ENCODE measurements at regions not wholly inside any gene's neighbourhood (a gene's known extent, or its start where the extent isn't known, plus 50 kb on each side); places are given as distances from the start of the nearest gene placed in this dataset.

- no peak for DNase-seq (ENCODE audit: extremely low read depth, low read depth)
Observed at GRCh38 chr1:59219916-59220315, 77.0 kb upstream of the FGGY start.

- DNase-seq (ENCODE audit: extremely low read depth, low read depth) = no peak
Observed at GRCh38 chr1:59220356-59220755, 76.5 kb upstream of the FGGY start.

GRCh38 chr1:59223198-59223597 is 73.7 kb upstream of the FGGY start:
- DNase-seq (ENCODE audit: extremely low read depth, low read depth) = no peak

GRCh38 chr1:59223989-59224634 is 72.8 kb upstream of the FGGY start:
- DNase-seq (ENCODE audit: extremely low read depth, low read depth) = no peak

- DNase-seq (ENCODE audit: extremely low read depth, low read depth) = no peak
Observed at GRCh38 chr1:59225594-59226316, 71.1 kb upstream of the FGGY start.

GRCh38 chr1:59229138-59229537 is 67.8 kb upstream of the FGGY start:
- no peak for DNase-seq (ENCODE audit: extremely low read depth, low read depth)

- DNase-seq (ENCODE audit: extremely low read depth, low read depth) = no peak
Observed at GRCh38 chr1:59230622-59231021, 66.3 kb upstream of the FGGY start.

GRCh38 chr1:59232216-59232615 is 64.7 kb upstream of the FGGY start:
- no peak for DNase-seq (ENCODE audit: extremely low read depth, low read depth)

GRCh38 chr1:59233444-59233843 is 63.5 kb upstream of the FGGY start:
- no peak for DNase-seq (ENCODE audit: extremely low read depth, low read depth)

- DNase-seq (ENCODE audit: extremely low read depth, low read depth) = no peak
Observed at GRCh38 chr1:59236721-59237545, 60.0 kb upstream of the FGGY start.

- no peak for DNase-seq (ENCODE audit: extremely low read depth, low read depth)
Observed at GRCh38 chr1:59237900-59238299, 59.0 kb upstream of the FGGY start.

- DNase-seq (ENCODE audit: extremely low read depth, low read depth) = no peak
Observed at GRCh38 chr1:59238333-59238934, 58.5 kb upstream of the FGGY start.

- DNase-seq (ENCODE audit: extremely low read depth, low read depth) = no peak
Observed at GRCh38 chr1:59238993-59239392, 57.9 kb upstream of the FGGY start.

- no peak for DNase-seq (ENCODE audit: extremely low read depth, low read depth)
Observed at GRCh38 chr1:59241909-59242308, 55.0 kb upstream of the FGGY start.

- no peak for DNase-seq (ENCODE audit: extremely low read depth, low read depth)
Observed at GRCh38 chr1:59242370-59242769, 54.5 kb upstream of the FGGY start.

- DNase-seq (ENCODE audit: extremely low read depth, low read depth) = no peak
Observed at GRCh38 chr1:59243550-59243949, 53.3 kb upstream of the FGGY start.

- DNase-seq (ENCODE audit: extremely low read depth, low read depth) = no peak
Observed at GRCh38 chr1:59243978-59244377, 52.9 kb upstream of the FGGY start.

- DNase-seq (ENCODE audit: extremely low read depth, low read depth) = no peak
Observed at GRCh38 chr1:59244891-59245290, 52.0 kb upstream of the FGGY start.

All from NCI-H460 (cell line).